ENCODE measurements at regions not wholly inside any gene's neighbourhood (a gene's known extent, or its start where the extent isn't known, plus 50 kb on each side); places are given as distances from the start of the nearest gene placed in this dataset.

GRCh38 chr15:98549741-98550140, 98.6 kb upstream of the IGF1R start:
- TF ChIP-seq, protein P1, sequence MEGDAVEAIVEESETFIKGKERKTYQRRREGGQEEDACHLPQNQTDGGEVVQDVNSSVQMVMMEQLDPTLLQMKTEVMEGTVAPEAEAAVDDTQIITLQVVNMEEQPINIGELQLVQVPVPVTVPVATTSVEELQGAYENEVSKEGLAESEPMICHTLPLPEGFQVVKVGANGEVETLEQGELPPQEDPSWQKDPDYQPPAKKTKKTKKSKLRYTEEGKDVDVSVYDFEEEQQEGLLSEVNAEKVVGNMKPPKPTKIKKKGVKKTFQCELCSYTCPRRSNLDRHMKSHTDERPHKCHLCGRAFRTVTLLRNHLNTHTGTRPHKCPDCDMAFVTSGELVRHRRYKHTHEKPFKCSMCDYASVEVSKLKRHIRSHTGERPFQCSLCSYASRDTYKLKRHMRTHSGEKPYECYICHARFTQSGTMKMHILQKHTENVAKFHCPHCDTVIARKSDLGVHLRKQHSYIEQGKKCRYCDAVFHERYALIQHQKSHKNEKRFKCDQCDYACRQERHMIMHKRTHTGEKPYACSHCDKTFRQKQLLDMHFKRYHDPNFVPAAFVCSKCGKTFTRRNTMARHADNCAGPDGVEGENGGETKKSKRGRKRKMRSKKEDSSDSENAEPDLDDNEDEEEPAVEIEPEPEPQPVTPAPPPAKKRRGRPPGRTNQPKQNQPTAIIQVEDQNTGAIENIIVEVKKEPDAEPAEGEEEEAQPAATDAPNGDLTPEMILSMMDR (IDR thresholded peaks at IDR 0.05): no peak
- TF ChIP-seq POLR2A (IDR thresholded peaks at IDR 0.05): no peak
- no peak for TF ChIP-seq POLR2AphosphoS5 (IDR thresholded peaks at IDR 0.05)
